IPS-NIHi11 (cell line): ENCODE measurements at regions not wholly inside any gene's neighbourhood (a gene's known extent, or its start where the extent isn't known, plus 50 kb on each side); places are given as distances from the start of the nearest gene placed in this dataset.

Source experiments
- DNase-seq: peaks from one replicate; pipeline ENCODE4 v3.0.0; 2012; ENCODE audit warnings: mixed read lengths, low spot score

GRCh38 chr13:20351281-20352022 is 119.3 kb upstream of the GJB6 start:
- DNase-seq: no peak

DNA sequence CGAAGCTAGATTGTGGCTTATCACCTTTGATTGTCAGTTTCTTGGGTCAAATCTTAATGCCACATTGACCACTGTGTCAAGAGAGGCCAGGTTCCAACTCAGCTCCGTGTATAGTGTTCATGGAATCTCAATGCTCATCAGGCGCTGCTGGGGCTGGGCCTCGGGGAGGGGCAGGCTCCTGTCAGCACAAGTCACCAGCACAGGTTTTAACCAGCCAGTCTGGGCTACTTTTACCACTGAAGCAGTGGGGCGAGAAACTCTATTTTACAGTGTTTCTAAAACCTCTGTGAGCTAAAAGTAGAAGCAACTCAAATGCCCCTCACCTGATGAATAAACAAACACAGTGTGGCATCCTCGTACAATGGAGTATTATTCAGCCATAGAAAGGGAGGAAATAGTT is 118.7 kb upstream of the GJB6 start:
- no peak for DNase-seq

DNA sequence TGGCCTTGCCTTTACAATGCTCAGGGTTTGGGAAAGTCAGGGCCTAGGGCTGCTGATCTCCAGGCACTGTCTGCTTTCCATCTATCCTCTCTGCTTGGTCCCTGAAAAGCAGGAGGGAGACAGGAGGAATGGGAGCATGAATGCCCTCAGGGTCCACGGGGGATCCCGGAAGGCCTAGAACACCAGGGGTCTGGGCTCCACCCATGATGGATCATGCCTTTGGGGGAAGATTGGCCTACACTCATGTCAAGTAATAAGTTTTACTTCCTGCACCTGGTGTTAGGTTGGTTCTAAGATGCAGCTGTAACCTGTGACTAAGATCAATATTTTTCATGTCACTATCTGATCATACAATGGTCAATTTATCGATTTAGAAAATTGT is 118.3 kb upstream of the GJB6 start:
- DNase-seq: no peak

GRCh38 chr13:20349564-20350381 is 117.7 kb upstream of the GJB6 start:
- DNase-seq: peak; percentile 31

DNA sequence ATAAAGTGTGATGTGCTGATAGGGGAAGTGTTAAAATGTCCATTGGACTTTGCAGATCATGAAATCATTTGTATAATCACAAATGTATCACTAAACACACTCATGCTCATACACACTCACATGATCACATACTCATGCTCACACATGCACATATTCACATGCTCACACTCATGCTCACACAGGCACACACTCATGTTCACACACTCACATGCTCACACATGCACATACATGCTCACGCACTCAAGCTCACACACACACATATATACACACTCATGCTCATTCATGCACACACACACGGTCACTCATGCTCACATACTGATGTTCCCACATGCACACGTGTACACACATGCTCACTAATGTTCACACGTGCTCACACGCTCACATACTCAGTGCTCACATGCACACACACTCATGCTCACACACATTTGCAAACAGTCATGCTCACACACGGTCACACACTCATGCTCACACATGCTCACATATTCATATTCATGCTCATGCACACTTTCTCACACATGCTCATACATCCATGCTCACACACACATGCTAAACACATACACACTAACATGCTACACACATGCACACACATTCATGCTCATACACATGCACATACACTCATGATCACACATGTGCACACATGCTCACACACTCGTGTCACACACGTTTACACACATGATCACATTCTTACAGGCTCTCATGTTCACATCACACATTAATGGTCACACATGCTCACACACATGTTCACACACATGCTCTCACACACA is 116.7 kb upstream of the GJB6 start:
- no peak for DNase-seq

DNA sequence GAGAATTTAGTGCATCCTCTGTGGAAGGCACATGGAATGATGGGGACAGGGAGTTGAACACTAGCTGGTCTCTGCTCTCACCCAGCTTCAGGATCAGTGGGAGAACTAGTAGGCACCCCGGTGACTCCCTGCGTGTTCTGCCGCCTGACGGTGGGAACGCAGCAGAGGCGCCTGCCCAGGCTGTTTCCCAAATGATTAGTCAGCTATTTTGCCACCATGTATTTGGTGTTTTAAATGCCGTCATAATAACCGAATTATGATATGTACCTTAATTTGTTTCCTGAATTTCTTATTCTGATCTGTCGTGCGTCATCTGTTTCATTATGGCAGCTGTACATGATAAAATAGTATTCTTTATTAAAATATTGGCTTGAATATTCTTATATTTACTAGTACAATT is 115.9 kb upstream of the GJB6 start:
- no peak for DNase-seq

DNA sequence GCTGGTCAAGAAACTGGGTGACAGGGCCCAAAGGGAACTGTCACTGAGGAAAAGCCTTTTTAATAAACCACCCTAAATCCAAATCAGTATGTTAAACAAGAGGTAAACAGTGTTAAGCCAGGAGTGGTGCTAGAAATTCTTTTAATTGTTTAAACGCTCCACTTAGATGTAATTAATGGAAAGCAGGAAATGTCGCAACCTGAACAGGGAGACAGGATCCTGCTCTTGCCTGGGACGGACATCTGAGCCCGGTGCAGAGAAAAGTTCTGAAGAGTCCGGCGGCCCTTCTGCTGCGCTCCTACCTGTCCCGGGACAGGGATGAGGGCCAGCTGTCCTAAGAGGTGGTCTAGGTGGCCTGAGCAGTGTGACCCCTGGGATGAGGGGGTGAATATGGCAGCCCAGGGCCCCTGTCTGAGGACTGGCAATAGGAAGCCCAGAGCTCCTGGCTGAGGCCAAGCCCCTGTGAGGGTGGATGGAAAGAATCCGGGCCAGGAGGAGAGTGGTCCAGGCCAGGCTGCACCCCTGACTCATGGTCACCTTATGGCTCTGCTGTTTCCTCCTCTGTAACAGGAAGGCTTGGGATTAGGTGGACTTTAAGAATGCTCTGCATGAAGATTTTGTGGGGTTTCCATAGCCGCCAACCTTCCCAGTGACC is 112.8 kb upstream of the GJB6 start:
- no peak for DNase-seq

DNA sequence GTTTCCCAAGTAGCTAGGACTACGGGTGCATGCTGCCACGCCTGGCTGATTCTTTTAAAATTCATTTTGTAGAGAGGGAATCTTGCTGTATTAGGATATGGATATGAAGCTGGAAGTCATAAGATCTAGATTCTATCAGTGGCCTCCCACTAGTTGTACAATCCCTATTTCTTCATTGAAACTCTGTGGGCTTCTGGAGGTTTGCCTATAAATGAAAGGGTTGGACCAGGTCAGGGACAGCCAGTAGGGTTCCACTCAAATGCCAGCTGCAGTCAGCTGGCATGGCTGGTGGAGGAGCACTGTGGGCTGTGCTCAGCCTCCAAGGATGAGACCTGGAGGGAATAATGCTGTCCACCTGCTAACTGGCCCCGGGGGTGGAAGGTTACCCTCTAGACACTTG is 110.2 kb upstream of the GJB6 start:
- DNase-seq: no peak

GRCh38 chr13:20340759-20341171 is 108.6 kb upstream of the GJB6 start:
- DNase-seq: peak; percentile 43

GRCh38 chr13:20340136-20340758 is 108.1 kb upstream of the GJB6 start:
- DNase-seq: no peak

- no peak for DNase-seq
Measured at GRCh38 chr13:20337884-20338551, 105.9 kb upstream of the GJB6 start.

DNA sequence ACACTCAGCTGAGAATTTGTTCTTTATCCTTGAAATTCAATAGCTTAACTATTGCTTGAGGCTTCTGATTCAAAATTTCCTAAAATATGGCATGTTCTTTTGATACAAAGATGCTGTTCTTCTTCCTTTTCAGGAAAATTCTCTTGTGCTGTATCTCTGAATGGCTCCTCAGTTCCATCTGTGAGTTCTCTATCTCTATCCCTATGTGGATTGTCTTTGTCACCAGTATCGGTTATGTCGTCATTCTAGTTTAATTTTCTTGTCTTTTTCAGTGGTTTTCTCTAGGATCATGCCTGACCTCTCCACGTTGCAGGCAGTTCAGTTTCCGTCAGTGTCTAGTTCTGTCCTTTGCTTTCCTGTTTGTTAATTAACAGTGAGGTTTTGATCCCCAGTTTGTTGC is 104.6 kb upstream of the GJB6 start:
- DNase-seq: no peak

DNA sequence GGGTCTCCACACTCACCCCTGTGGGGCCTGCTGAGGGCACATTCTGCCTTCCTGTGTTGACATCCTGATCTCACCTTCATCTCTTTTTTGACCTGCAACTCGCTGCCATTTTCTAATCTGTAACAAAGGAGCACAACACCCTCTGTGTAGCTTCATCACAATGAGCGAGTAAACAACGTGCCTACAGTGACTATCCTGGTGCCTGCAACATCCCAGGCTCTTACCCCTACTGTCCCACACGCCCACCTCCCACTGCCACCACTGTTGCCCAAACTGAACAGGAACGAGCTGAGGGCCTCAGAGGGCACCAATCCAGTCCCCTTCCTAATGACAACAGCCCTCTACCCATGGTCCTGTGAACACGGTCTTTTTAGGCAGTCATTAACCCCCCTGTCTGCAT is 102.2 kb upstream of the GJB6 start:
- DNase-seq: no peak

DNA sequence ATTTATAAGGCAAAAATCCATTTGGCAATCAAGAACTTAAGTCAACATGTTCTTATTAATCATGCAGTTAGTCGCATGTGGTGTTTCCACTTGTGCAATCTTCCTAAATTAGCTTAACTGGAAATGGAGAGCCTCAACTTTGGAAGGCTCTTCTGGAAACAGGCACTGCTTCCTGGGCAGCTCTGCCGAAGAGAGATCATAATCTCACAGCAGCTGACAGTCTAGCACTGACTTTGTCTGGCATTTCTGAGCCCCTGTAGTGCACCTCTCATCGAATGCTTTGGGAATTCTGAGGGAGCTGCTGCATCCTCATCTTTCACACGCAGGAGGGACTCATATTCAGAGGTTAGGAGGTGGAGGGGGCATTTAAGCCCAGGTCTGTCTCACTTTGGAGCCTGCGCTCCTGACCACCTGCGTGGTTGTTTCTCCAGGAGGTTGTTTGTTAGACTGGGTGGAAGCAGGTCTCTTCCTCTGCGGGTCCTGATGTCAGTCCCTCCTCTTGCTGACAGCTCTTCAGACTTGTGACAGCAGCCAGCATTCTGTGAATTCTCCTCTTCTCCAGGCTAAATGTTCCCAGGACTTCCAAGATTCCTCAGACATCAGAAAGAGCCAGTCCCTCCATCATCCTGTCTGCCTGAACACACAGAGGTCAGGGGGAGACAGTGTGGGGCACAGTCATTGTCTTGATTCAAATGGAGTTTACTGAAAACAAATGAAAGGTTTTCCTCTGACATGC is 100.4 kb upstream of the GJB6 start:
- DNase-seq: no peak

DNA sequence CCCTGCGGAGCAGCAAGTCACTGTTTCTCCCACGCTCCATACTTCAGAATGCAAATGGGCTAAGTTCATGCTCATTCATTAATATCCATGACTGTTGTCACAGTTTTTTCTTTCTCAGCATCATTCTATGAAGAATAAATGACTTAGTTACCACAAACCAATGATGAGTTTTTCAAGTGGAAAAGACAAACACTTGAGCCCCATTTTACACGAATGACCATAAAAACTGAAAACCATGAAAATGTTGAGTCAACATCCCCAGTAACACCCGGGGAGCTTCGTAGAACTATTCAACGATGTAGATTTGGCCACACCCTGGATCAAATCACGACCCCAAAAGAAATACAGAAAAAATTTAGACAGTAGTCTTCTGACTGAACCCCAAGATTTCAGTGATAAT is 99.8 kb upstream of the GJB6 start:
- DNase-seq: no peak

- no peak for DNase-seq
Measured at GRCh38 chr13:20331419-20331818, 99.3 kb upstream of the GJB6 start.

- DNase-seq: no peak
Measured at GRCh38 chr13:20326809-20327208, 94.7 kb upstream of the GJB6 start.

GRCh38 chr13:20326276-20326675 is 94.2 kb upstream of the GJB6 start:
- DNase-seq: no peak

DNA sequence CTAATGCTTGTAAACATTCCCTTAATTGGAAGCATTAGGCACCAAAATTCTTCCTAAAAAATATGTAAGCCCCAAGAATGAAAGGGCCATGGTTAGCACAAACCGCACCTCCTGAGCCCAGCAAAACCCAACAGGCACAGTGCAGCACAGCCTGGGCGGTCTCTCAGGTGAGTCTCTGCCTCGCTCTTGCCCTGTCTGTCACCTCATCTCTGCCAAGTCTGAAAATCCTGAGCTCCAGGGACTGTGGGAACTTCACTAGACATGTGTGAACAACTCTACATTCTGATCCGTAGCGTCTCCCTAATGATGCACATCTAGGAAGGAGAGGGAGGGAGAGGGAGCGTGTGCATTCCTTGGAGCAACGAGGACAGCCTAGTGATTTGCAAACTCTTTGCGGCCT is 88.8 kb upstream of the GJB6 start:
- no peak for DNase-seq

GRCh38 chr13:20313896-20314295 is 81.8 kb upstream of the GJB6 start:
- DNase-seq: no peak

GRCh38 chr13:20312292-20312691 is 80.2 kb upstream of the GJB6 start:
- no peak for DNase-seq
